Dermis microvascular lymphatic vessel endothelial cell (primary cell): ENCODE measurements at regions not wholly inside any gene's neighbourhood (a gene's known extent, or its start where the extent isn't known, plus 50 kb on each side); places are given as distances from the start of the nearest gene placed in this dataset.

Experiments used
- DNase-seq, 2 donors: peaks; one replicate each; pipeline versions ENCODE4 v3.0.0 to v3.0.0-alpha.2; 2010; ENCODE audit warnings: low read depth in 2 of 2

- DNase-seq = no peak
Measured at GRCh38 chr16:79301051-79301450, 299.5 kb downstream of the MAF start.

GRCh38 chr16:79298894-79299799 lies 301.4 kb downstream of the MAF start:
- DNase-seq = no peak

- no peak for DNase-seq
Measured at GRCh38 chr16:79298476-79298875, 302.1 kb downstream of the MAF start.

- no peak for DNase-seq
Measured at GRCh38 chr16:79297805-79298204, 302.7 kb downstream of the MAF start.

GRCh38 chr16:79297296-79297695 lies 303.2 kb downstream of the MAF start:
- DNase-seq = no peak

GRCh38 chr16:79296491-79296890 lies 304.0 kb downstream of the MAF start:
- no peak for DNase-seq

GRCh38 chr16:79295746-79296145 lies 304.8 kb downstream of the MAF start:
- no peak for DNase-seq

- no peak for DNase-seq
Measured at GRCh38 chr16:79295162-79295561, 305.4 kb downstream of the MAF start.

- no peak for DNase-seq
Measured at GRCh38 chr16:79294568-79294967, 306.0 kb downstream of the MAF start.

- no peak for DNase-seq
Measured at GRCh38 chr16:79293836-79294460, 306.6 kb downstream of the MAF start.

- DNase-seq = no peak
Measured at GRCh38 chr16:79288066-79288465, 312.5 kb downstream of the MAF start.

GRCh38 chr16:79287424-79287917 lies 313.1 kb downstream of the MAF start:
- no peak for DNase-seq

- DNase-seq = peak in 1 of 2 donors; percentile 70
Measured at GRCh38 chr16:79286646-79287423, 313.7 kb downstream of the MAF start.

- no peak for DNase-seq
Measured at GRCh38 chr16:79284766-79285165, 315.8 kb downstream of the MAF start.

- DNase-seq = no peak
Measured at GRCh38 chr16:79283578-79283977, 317.0 kb downstream of the MAF start.

GRCh38 chr16:79282806-79283205 lies 317.7 kb downstream of the MAF start:
- no peak for DNase-seq

GRCh38 chr16:79278506-79278905 lies 322.0 kb downstream of the MAF start:
- DNase-seq = no peak

GRCh38 chr16:79276501-79276900 lies 324.0 kb downstream of the MAF start:
- no peak for DNase-seq

GRCh38 chr16:79274264-79274663 lies 326.3 kb downstream of the MAF start:
- DNase-seq = no peak

- DNase-seq = no peak
Measured at GRCh38 chr16:79272141-79272577, 328.4 kb downstream of the MAF start.

- no peak for DNase-seq
Measured at GRCh38 chr16:79271583-79271982, 329.0 kb downstream of the MAF start.

GRCh38 chr16:79270011-79270410 lies 330.5 kb downstream of the MAF start:
- DNase-seq = no peak
